Omental fat pad (tissue), 3 donors: ENCODE measurements at regions not wholly inside any gene's neighbourhood (a gene's known extent, or its start where the extent isn't known, plus 50 kb on each side); places are given as distances from the start of the nearest gene placed in this dataset.

Experiments used
- ATAC-seq: fragments of 150-250 bp; one replicate; pipeline ENCODE4 v1.9.1; 2016; ENCODE audit warnings: mild to moderate bottlenecking, moderate library complexity; ENCODE audit not compliant: low FRiP score
- DNase-seq: peaks from one replicate; pipeline ENCODE4 v3.0.0-alpha.2; 2019; ENCODE audit warnings: low spot score
- TF ChIP-seq, protein P1 (sequence below), 3 donors: fragments of 450-650 bp; IDR thresholded peaks; one replicate each; pipeline ENCODE4 v1.5.1; 2016 to 2017; ENCODE audit warnings: antibody characterized with exemption in 3 of 3, mild to moderate bottlenecking in 3 of 3, moderate library complexity in 2 of 3

DNA sequence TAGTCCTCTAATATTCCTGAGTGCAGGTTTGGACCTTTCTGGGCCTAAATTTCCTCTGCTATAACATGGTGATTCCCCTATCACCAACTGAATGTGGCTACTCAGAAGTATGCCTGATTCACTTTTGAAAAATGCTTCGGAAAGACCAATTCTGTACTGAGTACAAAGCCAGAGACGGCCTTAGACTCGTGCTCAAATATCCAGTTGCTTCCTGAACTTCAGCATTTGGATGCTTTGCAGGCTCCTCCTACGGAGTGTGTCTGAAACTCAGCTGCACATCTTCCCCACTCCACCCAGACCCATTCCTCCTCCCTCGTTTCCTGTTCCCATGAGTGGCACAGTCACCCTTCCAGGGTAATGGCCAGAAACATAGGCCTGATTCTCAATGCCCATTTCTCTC is 98.4 kb upstream of the GADD45A start:
- TF ChIP-seq, protein P1, sequence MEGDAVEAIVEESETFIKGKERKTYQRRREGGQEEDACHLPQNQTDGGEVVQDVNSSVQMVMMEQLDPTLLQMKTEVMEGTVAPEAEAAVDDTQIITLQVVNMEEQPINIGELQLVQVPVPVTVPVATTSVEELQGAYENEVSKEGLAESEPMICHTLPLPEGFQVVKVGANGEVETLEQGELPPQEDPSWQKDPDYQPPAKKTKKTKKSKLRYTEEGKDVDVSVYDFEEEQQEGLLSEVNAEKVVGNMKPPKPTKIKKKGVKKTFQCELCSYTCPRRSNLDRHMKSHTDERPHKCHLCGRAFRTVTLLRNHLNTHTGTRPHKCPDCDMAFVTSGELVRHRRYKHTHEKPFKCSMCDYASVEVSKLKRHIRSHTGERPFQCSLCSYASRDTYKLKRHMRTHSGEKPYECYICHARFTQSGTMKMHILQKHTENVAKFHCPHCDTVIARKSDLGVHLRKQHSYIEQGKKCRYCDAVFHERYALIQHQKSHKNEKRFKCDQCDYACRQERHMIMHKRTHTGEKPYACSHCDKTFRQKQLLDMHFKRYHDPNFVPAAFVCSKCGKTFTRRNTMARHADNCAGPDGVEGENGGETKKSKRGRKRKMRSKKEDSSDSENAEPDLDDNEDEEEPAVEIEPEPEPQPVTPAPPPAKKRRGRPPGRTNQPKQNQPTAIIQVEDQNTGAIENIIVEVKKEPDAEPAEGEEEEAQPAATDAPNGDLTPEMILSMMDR (IDR thresholded peaks at IDR 0.05) = no peak
- DNase-seq (no peak), ATAC-seq (no peak)

DNA sequence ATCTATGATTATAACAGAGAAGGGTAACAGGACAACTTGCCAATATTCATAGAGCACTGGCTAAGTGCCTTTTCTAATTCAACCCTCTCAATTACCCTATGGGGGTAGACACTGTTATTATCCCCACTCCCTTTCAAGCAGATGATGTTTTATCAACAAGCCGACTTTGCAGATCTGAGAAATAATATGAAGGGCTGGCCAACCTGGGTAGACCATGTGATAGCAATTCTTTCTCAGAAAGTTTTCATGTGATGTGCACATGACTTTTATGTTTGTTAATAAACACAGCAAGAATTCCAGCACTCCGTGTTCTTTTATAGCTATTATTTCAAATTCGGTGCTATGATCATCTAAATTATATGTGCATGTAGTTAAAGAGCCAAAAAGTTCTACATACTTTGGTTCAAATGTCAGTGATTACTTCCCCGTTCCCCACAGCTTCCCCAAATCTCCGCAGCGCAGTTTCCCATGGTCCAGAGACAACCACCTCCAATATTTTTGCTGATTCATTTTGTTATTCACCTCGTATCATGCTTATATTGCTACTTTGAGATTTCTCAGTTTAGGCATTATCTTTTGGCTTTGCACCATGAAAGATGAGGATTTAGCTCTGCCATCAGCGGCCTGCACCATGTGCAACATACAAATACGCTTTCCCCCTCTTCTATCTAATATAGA is 96.7 kb upstream of the GADD45A start:
- TF ChIP-seq, protein P1 (IDR thresholded peaks at IDR 0.05) = no peak

DNA sequence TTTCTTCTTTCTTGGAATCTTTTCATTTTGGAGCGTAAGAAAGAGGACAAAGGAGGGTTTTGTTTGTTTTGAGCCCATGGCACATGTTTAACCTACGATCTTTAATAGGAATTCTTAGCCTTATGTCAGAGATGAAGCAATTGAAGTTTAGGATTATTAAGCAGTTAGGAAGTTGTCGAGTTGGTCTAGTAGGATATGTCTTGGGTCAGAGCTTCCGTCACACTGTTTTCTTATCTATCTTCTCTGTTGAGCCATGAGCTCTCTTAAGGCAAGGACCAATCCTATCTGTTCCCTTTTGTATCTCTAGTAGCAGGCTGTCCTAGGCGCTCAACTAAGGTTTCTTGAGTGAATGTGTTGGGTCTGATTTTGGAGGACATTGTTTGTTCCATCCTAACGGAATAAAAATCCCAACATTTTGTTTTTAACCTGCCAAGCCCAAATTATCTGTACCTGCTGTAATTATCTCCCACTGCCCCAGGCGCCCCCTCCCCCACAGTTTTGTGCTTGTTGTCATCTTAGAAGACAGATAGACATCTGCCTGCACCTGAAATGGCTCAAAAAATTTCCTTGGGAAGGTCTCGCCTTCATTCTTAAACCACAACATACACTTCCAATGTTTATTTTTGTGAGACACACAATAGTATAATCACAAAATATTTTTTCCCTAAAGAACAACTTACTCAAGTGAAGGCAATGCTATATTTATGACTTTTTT is 95.3 kb upstream of the GADD45A start:
- ATAC-seq (no peak), DNase-seq (no peak)
- TF ChIP-seq, protein P1 (IDR thresholded peaks at IDR 0.05) = no peak

More for the DNA sequence above, 96.7 kb upstream of the GADD45A start:
- ATAC-seq (no peak), DNase-seq (no peak)

DNA sequence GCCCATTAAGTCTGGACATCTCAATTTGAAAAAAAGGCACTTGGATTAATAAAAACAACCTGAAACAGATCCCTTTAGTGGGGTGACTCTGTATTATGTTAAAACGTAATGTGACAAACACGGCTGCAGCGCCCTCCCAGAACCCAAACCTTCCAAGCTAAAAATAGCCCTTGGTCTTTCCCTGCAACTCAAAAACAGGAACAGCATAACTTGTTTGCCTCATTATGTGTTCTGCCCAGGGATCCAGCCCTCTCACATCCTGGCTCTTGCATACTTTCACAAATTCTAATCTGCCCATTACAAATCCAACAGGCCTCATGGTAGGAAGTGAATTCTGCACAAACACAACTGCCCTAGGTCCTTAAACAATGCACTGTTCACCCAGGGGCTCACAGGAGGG is 94.7 kb upstream of the GADD45A start:
- no peak for DNase-seq
- no peak for ATAC-seq

DNA sequence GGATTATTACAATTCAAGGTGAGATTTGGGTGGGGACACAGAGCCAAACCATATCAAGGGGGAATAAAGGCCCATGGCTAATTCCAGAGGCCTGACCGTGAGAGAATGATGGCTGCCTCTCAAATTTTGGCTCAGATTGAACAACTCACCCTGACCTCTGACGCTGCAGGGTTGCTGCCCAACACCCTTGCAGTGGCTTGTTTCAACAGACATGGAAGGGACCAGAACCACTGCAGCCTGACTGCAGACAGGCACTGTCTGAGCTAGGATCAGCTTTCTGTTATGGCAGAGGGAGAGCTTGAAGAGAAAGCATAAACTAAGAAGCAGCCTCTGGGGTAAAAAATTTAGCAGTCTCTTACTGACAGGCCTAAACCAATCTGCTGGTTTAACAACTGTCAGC is 90.2 kb upstream of the GADD45A start:
- ATAC-seq = no peak
- TF ChIP-seq, protein P1 (IDR thresholded peaks at IDR 0.05) = no peak
- DNase-seq = no peak

More for the DNA sequence above, 94.7 kb upstream of the GADD45A start:
- TF ChIP-seq, protein P1 (IDR thresholded peaks at IDR 0.05) = no peak

DNA sequence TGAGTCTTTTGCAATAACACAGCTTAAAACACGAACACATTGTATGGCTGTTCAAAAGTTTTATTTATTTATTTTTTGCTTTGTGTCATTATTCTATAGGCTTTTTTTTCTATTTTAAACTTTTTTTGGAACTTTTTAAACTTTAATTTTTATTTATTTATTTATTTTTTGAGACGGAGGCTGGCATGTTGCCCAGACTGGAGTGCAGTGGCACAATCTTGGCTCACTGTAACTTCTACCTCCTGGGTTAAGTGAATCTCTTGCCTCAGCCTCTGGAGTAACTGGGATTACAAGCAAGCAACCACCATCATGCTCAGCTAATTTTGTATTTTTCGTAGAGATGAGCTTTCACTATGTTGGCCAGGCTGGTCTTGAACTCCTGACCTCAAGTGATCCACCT is 88.3 kb upstream of the GADD45A start:
- DNase-seq (no peak), ATAC-seq (no peak)
- TF ChIP-seq, protein P1 (IDR thresholded peaks at IDR 0.05) = no peak

DNA sequence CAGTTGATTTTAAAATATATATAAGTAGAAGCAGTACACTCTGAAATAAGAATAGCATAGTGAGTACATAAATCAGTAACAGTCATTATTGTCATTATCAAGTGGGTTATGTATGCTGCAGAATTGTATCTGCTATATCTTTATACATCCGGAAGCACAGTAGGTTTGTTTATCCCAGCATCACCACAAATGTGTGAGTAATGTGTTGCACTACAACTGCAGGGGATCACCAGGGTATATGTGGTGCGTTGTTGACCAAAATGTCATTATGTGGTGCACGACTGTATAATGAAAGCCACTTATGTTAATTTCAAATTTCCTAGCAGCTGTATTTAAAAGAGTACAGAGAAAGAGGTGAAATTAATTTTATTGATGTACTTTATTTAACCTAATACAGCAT is 87.7 kb upstream of the GADD45A start:
- no peak for DNase-seq
- ATAC-seq = no peak
- TF ChIP-seq, protein P1 (IDR thresholded peaks at IDR 0.05) = no peak
